Mesendoderm (in vitro differentiated cells): ENCODE measurements at regions not wholly inside any gene's neighbourhood (a gene's known extent, or its start where the extent isn't known, plus 50 kb on each side); places are given as distances from the start of the nearest gene placed in this dataset.

Experiments
- DNase-seq: peaks from one replicate; pipeline ENCODE4 v3.0.0; 2013
- H2AK5ac ChIP-seq: 2 replicates; pipeline ENCODE4 v1.6.1; 2013; ENCODE audit warnings: low read length, inconsistent platforms
- H2BK120ac ChIP-seq: 2 replicates; pipeline ENCODE4 v1.6.1; 2013; ENCODE audit warnings: low read depth, mild to moderate bottlenecking, low read length, moderate library complexity, mixed read lengths
- H2BK15ac ChIP-seq: replicated peaks from 2 replicates; pipeline ENCODE4 v1.6.1; 2013; ENCODE audit warnings: low read depth, mild to moderate bottlenecking, moderate library complexity
- H2BK5ac ChIP-seq: 2 replicates; pipeline ENCODE4 v1.6.1; 2013; ENCODE audit warnings: low read length, inconsistent platforms
- H3K18ac ChIP-seq: 2 replicates; pipeline ENCODE4 v1.6.1; 2013; ENCODE audit warnings: mild to moderate bottlenecking, low read length, mixed read lengths
- H3K23ac ChIP-seq: one replicate; pipeline ENCODE4 v1.6.1; 2013; ENCODE audit warnings: low read length
- H3K27ac ChIP-seq: 2 replicates; pipeline ENCODE4 v1.5.1; 2013; ENCODE audit warnings: low read depth, mild to moderate bottlenecking, inconsistent platforms, low read length, moderate library complexity
- H3K27me3 ChIP-seq: 2 replicates; pipeline ENCODE4 v1.6.1; 2013; ENCODE audit warnings: low read length, control low read depth, mild to moderate bottlenecking, inconsistent platforms; ENCODE audit not compliant: insufficient read depth, poor library complexity
- H3K36me3 ChIP-seq: 2 replicates; pipeline ENCODE4 v1.6.1; 2013; ENCODE audit warnings: low read length, inconsistent platforms; ENCODE audit not compliant: control insufficient read depth, insufficient read depth
- H3K4ac ChIP-seq: one replicate; pipeline ENCODE4 v1.6.1; 2013; ENCODE audit warnings: low read depth, mild to moderate bottlenecking, low read length, moderate library complexity
- H3K4me1 ChIP-seq: 2 replicates; pipeline ENCODE4 v1.6.1; 2013; ENCODE audit warnings: low read depth, low read length, inconsistent platforms; ENCODE audit not compliant: control insufficient read depth
- H3K4me2 ChIP-seq: 2 replicates; pipeline ENCODE4 v1.6.1; 2013; ENCODE audit warnings: low read length
- H3K4me3 ChIP-seq: 2 replicates; pipeline ENCODE4 v1.5.1; 2013; ENCODE audit warnings: mild to moderate bottlenecking, low read length
- H3K56ac ChIP-seq: one replicate; pipeline ENCODE4 v1.6.1; 2013; ENCODE audit warnings: low read length
- H3K79me1 ChIP-seq: 2 replicates; pipeline ENCODE4 v1.6.1; 2013; ENCODE audit warnings: low read length, inconsistent platforms
- H3K79me2 ChIP-seq: 2 replicates; pipeline ENCODE4 v1.6.1; 2013; ENCODE audit warnings: mild to moderate bottlenecking, low read length; ENCODE audit not compliant: control insufficient read depth, insufficient read depth
- H3K9ac ChIP-seq: 2 replicates; pipeline ENCODE4 v1.6.1; 2013; ENCODE audit warnings: low read length, inconsistent platforms
- H4K5ac ChIP-seq: one replicate; pipeline ENCODE4 v1.6.1; 2013; ENCODE audit warnings: low read length
- H4K8ac ChIP-seq: one replicate; pipeline ENCODE4 v1.6.1; 2013; ENCODE audit warnings: low read depth, mild to moderate bottlenecking, control low read depth, low read length, moderate library complexity
- WGBS: extraction: QIAGEN DNeasy Blood & Tissue Kit; methylation state at CpG from one replicate; pipeline ENCODE4 v1.1.7; 2013; ENCODE audit warnings: low lambda C conversion rate, missing lambda C conversion rate; ENCODE audit not compliant: insufficient coverage; ENCODE audit errors: extremely low coverage; 5-methylcytosine and 5-hydroxymethylcytosine counted together

DNA sequence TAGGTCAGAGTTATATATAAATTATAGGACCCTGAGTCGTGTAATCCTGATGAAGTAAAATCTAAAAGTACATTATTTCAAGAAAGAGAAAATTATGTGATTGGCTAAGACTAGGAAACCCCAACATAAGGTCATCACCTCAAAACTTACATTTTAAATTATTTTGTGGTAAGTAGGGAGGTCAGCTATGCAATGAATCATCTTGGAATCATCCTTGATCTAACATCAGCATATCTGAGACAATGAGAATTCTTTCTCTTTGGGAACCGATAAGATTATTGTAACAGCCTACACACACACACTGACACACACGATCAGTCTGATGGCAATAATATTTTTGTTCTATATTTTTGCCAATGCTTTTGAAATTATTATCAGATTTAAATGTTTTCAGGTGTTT lies 904.8 kb upstream of the CHAC2 start:
- Histone ChIP-seq H3K4me1 (no peaks in the 10 kb centered on the region), H3K23ac (no peak overlapping the region), H2BK5ac (no peak overlapping the region), H3K4ac (no peak overlapping the region), H2BK120ac (no peak overlapping the region), H3K4me2 (no peak overlapping the region), H3K18ac (no peak overlapping the region), H3K56ac (no peak overlapping the region), H4K5ac (no peak overlapping the region), H3K27me3 (no peaks in the 10 kb centered on the region), H3K27ac (no peak overlapping the region), H3K36me3 (no peaks in the 10 kb centered on the region), H3K4me3 (no peak overlapping the region), H3K79me1 (no peaks in the 10 kb centered on the region), H4K8ac (no peak overlapping the region), H2BK15ac (no peak overlapping the region), H3K9ac (no peak overlapping the region), H2AK5ac (no peak overlapping the region), H3K79me2 (no peaks in the 10 kb centered on the region)
- WGBS: no CpG with 5 or more reads among the region's 3 CpGs
- DNase-seq: no peak

DNA sequence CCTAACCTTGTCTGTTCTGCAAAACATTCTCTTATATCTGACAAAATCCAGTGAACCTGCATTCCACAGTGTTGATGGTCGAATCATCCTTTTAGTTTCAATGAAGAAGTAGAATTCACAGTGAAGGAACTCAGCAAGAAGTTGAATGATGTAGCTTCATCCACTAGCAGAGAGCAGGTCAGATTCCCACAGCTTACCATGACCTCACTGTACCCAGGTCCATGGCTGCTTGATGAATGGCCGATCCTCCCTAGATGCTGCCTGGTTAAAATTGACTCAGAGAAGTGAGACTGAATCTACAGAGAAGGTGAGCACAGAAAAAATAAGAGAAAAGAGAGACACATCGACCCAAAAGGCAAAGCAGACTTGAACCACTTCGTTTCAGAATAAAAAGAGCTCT lies 906.0 kb upstream of the CHAC2 start:
- Histone ChIP-seq H3K23ac (no peak overlapping the region), H3K9ac (no peak overlapping the region), H3K4me2 (no peak overlapping the region), H4K8ac (no peak overlapping the region), H3K4ac (no peak overlapping the region), H3K27ac (no peak overlapping the region), H3K4me3 (no peak overlapping the region), H3K56ac (no peak overlapping the region), H2BK5ac (no peak overlapping the region), H2AK5ac (no peak overlapping the region), H2BK120ac (no peak overlapping the region), H3K27me3 (no peaks in the 10 kb centered on the region), H3K4me1 (no peaks in the 10 kb centered on the region), H3K79me2 (no peaks in the 10 kb centered on the region), H3K18ac (no peak overlapping the region), H2BK15ac (no peak overlapping the region), H3K79me1 (no peaks in the 10 kb centered on the region), H3K36me3 (no peaks in the 10 kb centered on the region), H4K5ac (no peak overlapping the region)
- no peak for DNase-seq
- WGBS: no CpG with 5 or more reads among the region's 4 CpGs

DNA sequence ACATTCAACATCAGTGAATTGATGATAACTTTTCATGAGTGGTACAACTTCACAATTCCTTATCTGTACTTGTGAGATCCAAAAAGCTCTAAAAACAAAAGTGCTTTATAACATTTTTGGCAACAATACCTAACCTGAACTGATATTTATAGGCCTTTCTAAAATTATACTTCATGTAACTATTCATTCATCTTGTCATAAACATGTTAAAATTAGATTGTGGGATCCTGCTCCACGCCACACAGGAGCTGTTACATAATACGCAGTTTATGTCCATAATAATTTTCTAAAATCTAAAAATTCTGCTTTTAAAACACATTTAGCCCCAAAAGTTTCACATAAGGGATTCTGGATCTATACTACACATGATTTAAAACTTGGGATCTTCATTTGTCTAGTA lies 908.5 kb upstream of the CHAC2 start:
- Histone ChIP-seq H2BK120ac (no peak overlapping the region), H2BK15ac (no peak overlapping the region), H3K79me1 (no peaks in the 10 kb centered on the region), H4K8ac (no peak overlapping the region), H3K56ac (no peak overlapping the region), H3K4ac (no peak overlapping the region), H4K5ac (no peak overlapping the region), H3K4me1 (no peaks in the 10 kb centered on the region), H3K27ac (no peak overlapping the region), H2AK5ac (no peak overlapping the region), H3K4me3 (no peak overlapping the region), H3K23ac (no peak overlapping the region), H3K18ac (no peak overlapping the region), H3K27me3 (no peaks in the 10 kb centered on the region), H3K4me2 (no peak overlapping the region), H3K79me2 (no peaks in the 10 kb centered on the region), H2BK5ac (no peak overlapping the region), H3K36me3 (no peaks in the 10 kb centered on the region), H3K9ac (no peak overlapping the region)
- no CpG with 5 or more reads among the region's 2 CpGs for WGBS
- DNase-seq: no peak

DNA sequence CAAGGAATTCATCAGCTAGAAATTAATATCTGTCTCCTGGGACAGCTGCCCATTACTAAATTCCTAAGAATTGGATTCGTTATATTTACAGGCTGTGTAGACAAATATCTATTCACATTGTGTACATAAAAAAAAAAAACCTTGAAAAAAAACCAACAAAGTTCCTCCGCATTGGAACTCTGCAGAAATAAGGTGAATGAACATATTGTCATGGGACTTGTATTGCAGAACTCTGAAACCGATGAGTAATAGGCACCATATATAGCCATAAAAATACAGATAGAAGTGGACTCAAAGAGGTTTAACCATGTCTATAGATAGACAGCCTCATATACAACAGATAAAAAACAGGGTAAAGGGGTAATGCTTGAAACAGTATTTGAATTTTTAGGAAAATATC lies 909.9 kb upstream of the CHAC2 start:
- DNase-seq: no peak
- no peaks in the 10 kb centered on the region for H3K79me2 ChIP-seq
- no peak overlapping the region for H3K23ac ChIP-seq
- H3K4me1 ChIP-seq: no peaks in the 10 kb centered on the region
- H2AK5ac ChIP-seq: no peak overlapping the region
- no peak overlapping the region for H3K4ac ChIP-seq
- no peak overlapping the region for H3K9ac ChIP-seq
- H3K27ac ChIP-seq: no peak overlapping the region
- no CpG with 5 or more reads among the region's 3 CpGs for WGBS
- no peak overlapping the region for H3K4me3 ChIP-seq
- no peak overlapping the region for H4K5ac ChIP-seq
- H3K27me3 ChIP-seq: no peaks in the 10 kb centered on the region
- H4K8ac ChIP-seq: no peak overlapping the region
- H2BK5ac ChIP-seq: no peak overlapping the region
- H3K36me3 ChIP-seq: no peaks in the 10 kb centered on the region
- no peak overlapping the region for H3K56ac ChIP-seq
- H3K4me2 ChIP-seq: no peak overlapping the region
- no peaks in the 10 kb centered on the region for H3K79me1 ChIP-seq
- no peak overlapping the region for H3K18ac ChIP-seq
- no peak overlapping the region for H2BK15ac ChIP-seq
- H2BK120ac ChIP-seq: no peak overlapping the region

DNA sequence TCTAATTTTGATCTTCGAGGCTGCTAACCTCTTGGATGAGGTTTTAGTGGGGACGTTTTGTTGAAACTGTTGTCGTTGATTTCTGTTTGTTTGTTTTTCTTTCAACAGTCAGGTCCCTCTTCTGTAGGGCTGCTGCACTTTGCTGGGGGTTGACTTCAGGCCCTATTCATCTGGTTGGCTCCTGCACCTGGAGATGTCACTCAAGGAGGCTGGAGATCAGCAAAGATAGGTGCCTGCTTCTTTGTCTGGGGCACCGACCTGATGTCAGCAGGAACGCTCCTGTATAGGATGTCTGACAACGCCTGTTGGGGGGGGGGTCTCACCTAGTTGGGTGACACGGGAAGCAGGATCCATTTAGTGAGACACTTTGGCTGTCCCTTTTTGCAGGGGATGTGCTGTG lies 915.6 kb upstream of the CHAC2 start:
- H3K56ac ChIP-seq: no peak overlapping the region
- H2AK5ac ChIP-seq: no peak overlapping the region
- peak overlapping the region; percentile 56 for H4K8ac ChIP-seq
- H3K18ac ChIP-seq: no peak overlapping the region
- H3K27me3 ChIP-seq: no peaks in the 10 kb centered on the region
- no peak overlapping the region for H3K4me3 ChIP-seq
- no peaks in the 10 kb centered on the region for H3K36me3 ChIP-seq
- no peak overlapping the region for H3K4me2 ChIP-seq
- no peak overlapping the region for H4K5ac ChIP-seq
- DNase-seq: no peak
- H2BK120ac ChIP-seq: no peak overlapping the region
- no peak overlapping the region for H3K23ac ChIP-seq
- no peak overlapping the region for H3K27ac ChIP-seq
- H3K4me1 ChIP-seq: no peaks in the 10 kb centered on the region
- WGBS: no CpG with 5 or more reads among the region's 7 CpGs
- no peaks in the 10 kb centered on the region for H3K79me1 ChIP-seq
- no peaks in the 10 kb centered on the region for H3K79me2 ChIP-seq
- H2BK5ac ChIP-seq: no peak overlapping the region
- H3K9ac ChIP-seq: no peak overlapping the region
- H2BK15ac ChIP-seq: no peak overlapping the region
- H3K4ac ChIP-seq: no peak overlapping the region

DNA sequence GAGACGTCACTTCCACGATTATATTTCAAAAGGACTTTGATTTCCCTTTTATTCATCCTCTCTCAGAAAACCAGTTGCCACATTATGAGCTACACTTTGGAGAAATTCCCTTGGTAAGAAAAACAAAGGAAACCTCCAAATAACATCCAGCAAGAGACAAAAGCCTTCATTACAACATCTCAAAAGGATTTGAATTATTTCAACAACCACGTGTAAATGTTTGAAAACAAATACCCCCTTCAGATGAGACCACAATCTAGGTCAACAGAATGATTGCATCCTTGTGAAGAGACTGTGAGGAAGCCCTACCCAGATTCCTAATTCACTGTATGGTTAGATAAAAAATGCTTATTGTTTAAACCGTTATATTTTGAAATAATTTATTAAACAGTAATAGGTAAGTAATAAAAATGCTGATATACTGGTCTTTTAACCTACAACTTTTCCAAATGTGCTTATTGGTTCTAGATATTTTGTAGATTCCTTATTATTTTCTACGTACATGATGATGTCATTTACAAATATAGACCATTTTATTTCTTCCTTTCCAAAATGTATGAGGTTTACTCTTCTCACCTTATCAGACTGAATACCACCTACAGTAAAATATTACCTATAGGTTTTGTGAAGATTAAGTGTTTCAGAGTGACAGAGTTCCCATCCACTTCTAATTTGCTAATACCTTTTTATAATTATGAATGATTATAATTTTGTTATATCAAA lies 922.7 kb upstream of the CHAC2 start:
- Histone ChIP-seq H3K4ac (no peak overlapping the region), H3K23ac (no peak overlapping the region), H3K9ac (no peak overlapping the region), H3K27ac (no peak overlapping the region), H3K56ac (no peak overlapping the region), H3K79me2 (no peaks in the 10 kb centered on the region), H2AK5ac (no peak overlapping the region), H4K8ac (no peak overlapping the region), H3K18ac (no peak overlapping the region), H3K4me2 (no peak overlapping the region), H2BK15ac (no peak overlapping the region), H4K5ac (no peak overlapping the region), H3K4me1 (no peaks in the 10 kb centered on the region), H3K27me3 (no peaks in the 10 kb centered on the region), H2BK5ac (no peak overlapping the region), H2BK120ac (no peak overlapping the region), H3K79me1 (no peaks in the 10 kb centered on the region), H3K36me3 (no peaks in the 10 kb centered on the region), H3K4me3 (no peak overlapping the region)
- DNase-seq: peak; percentile 87
- no CpG with 5 or more reads among the region's 5 CpGs for WGBS
